Ishikawa (cell line): ENCODE measurements at regions not wholly inside any gene's neighbourhood (a gene's known extent, or its start where the extent isn't known, plus 50 kb on each side); places are given as distances from the start of the nearest gene placed in this dataset.

Experiments
- CEBPB ChIP-seq: IDR thresholded peaks from 2 replicates; pipeline ENCODE4 v1.6.1; 2012
- CREB1 ChIP-seq: IDR thresholded peaks from 2 replicates; pipeline ENCODE4 v1.6.1; 2012; ENCODE audit warnings: low read depth
- EGR1 ChIP-seq: IDR thresholded peaks from 2 replicates; pipeline ENCODE4 v1.6.1; 2012
- EP300 ChIP-seq: IDR thresholded peaks from 2 replicates; pipeline ENCODE4 v1.6.1; 2012; ENCODE audit warnings: borderline replicate concordance
- FOXM1 ChIP-seq: IDR thresholded peaks from 2 replicates; pipeline ENCODE4 v1.6.1; 2012; ENCODE audit warnings: low read depth, borderline replicate concordance
- MAX ChIP-seq: IDR thresholded peaks from 2 replicates; pipeline ENCODE4 v1.6.1; 2012
- NFIC ChIP-seq: IDR thresholded peaks from 2 replicates; pipeline ENCODE4 v1.6.1; 2012
- RAD21 ChIP-seq: IDR thresholded peaks from 2 replicates; pipeline ENCODE4 v1.6.1; 2012; ENCODE audit warnings: low read depth
- REST ChIP-seq: IDR thresholded peaks from 2 replicates; pipeline ENCODE4 v1.6.1; 2012; ENCODE audit warnings: low read depth, mild to moderate bottlenecking
- TAF1 ChIP-seq: IDR thresholded peaks from 2 replicates; pipeline ENCODE4 v1.6.1; 2012; ENCODE audit warnings: low read depth, mild to moderate bottlenecking
- TCF12 ChIP-seq: IDR thresholded peaks from 2 replicates; pipeline ENCODE4 v1.6.1; 2012; ENCODE audit warnings: low read depth
- TEAD4 ChIP-seq: IDR thresholded peaks from 2 replicates; pipeline ENCODE4 v1.6.1; 2012
- USF1 ChIP-seq: IDR thresholded peaks from 2 replicates; pipeline ENCODE4 v1.6.1; 2012
- YY1 ChIP-seq: IDR thresholded peaks from 2 replicates; pipeline ENCODE4 v1.6.1; 2012; ENCODE audit warnings: low read depth
- ZBTB7A ChIP-seq: IDR thresholded peaks from 2 replicates; pipeline ENCODE4 v1.6.1; 2012; ENCODE audit warnings: low read depth

- TF ChIP-seq REST (no peak), FOXM1 (no peak), TCF12 (no peak), USF1 (no peak), TEAD4 (no peak), MAX (no peak), YY1 (no peak), NFIC (no peak), CREB1 (no peak)
Observed at GRCh38 chr9:126215486-126215885, 111.1 kb upstream of the MVB12B start.

- TF ChIP-seq YY1 (no peak), NFIC (no peak), CEBPB (no peak), EP300 (no peak), TEAD4 (no peak), FOXM1 (no peak), RAD21 (no peak), TCF12 (no peak), REST (no peak), EGR1 (no peak), USF1 (no peak)
Observed at GRCh38 chr9:126216826-126217225, 109.8 kb upstream of the MVB12B start.

GRCh38 chr9:126217250-126217653, 109.4 kb upstream of the MVB12B start:
- TF ChIP-seq ZBTB7A, result no peak
- no peak for TF ChIP-seq EGR1
- no peak for TF ChIP-seq MAX
- TF ChIP-seq TEAD4, result no peak
- TF ChIP-seq RAD21, result no peak
- no peak for TF ChIP-seq CREB1
- TF ChIP-seq USF1, result no peak
- TF ChIP-seq NFIC, result no peak
- no peak for TF ChIP-seq EP300
- TF ChIP-seq CEBPB, result no peak
- TF ChIP-seq YY1, result no peak

GRCh38 chr9:126217797-126218196, 108.8 kb upstream of the MVB12B start:
- TF ChIP-seq EGR1 (no peak), ZBTB7A (no peak), REST (no peak), YY1 (no peak), RAD21 (no peak), MAX (no peak), TAF1 (no peak), NFIC (no peak), TEAD4 (no peak), USF1 (no peak), FOXM1 (no peak), TCF12 (no peak), EP300 (no peak), CREB1 (no peak), CEBPB (no peak)
